AG09309 (cell line): ENCODE measurements at regions not wholly inside any gene's neighbourhood (a gene's known extent, or its start where the extent isn't known, plus 50 kb on each side); places are given as distances from the start of the nearest gene placed in this dataset.

Source experiments
- DNase-seq: peaks from one replicate; pipeline ENCODE4 v3.0.0-alpha.2; 2010; ENCODE audit warnings: low read depth
- H3K4me3 ChIP-seq: 2 replicates; pipeline ENCODE4 v1.5.1; 2011; ENCODE audit warnings: mild to moderate bottlenecking, low read depth, low read length, moderate library complexity; ENCODE audit not compliant: control insufficient read depth
- CTCF ChIP-seq: IDR thresholded peaks from 2 replicates; pipeline ENCODE4 v1.5.1; 2011; ENCODE audit warnings: mild to moderate bottlenecking, low read depth, low read length, inconsistent platforms; ENCODE audit not compliant: insufficient read depth, control insufficient read depth; ENCODE audit errors: missing control alignments

- H3K4me3 ChIP-seq: no peak overlapping the region
- no peak for TF ChIP-seq CTCF
- DNase-seq: no peak
Measured at GRCh38 chr3:102733791-102734563, 299.2 kb downstream of the ZPLD1 start.

GRCh38 chr3:102735311-102735710 is 300.5 kb downstream of the ZPLD1 start:
- no peak for TF ChIP-seq CTCF
- no peak overlapping the region for H3K4me3 ChIP-seq
- no peak for DNase-seq

GRCh38 chr3:102736288-102736974 is 301.6 kb downstream of the ZPLD1 start:
- no peak overlapping the region for H3K4me3 ChIP-seq
- no peak for TF ChIP-seq CTCF
- no peak for DNase-seq

GRCh38 chr3:102736975-102737304 is 302.1 kb downstream of the ZPLD1 start:
- no peak overlapping the region for H3K4me3 ChIP-seq
- DNase-seq: no peak
- no peak for TF ChIP-seq CTCF

- H3K4me3 ChIP-seq: no peak overlapping the region
- DNase-seq: no peak
- TF ChIP-seq CTCF: no peak
Measured at GRCh38 chr3:102737353-102737752, 302.5 kb downstream of the ZPLD1 start.

- H3K4me3 ChIP-seq: no peak overlapping the region
- no peak for TF ChIP-seq CTCF
- DNase-seq: no peak
Measured at GRCh38 chr3:102741105-102741504, 306.3 kb downstream of the ZPLD1 start.
